ENCODE measurements at regions not wholly inside any gene's neighbourhood (a gene's known extent, or its start where the extent isn't known, plus 50 kb on each side); places are given as distances from the start of the nearest gene placed in this dataset.
"Not testable (repeated sequence)": the region's sequence is repeated elsewhere in the genome, so short reads cannot be mapped to it uniquely, and the experiment has no call there.

DNA sequence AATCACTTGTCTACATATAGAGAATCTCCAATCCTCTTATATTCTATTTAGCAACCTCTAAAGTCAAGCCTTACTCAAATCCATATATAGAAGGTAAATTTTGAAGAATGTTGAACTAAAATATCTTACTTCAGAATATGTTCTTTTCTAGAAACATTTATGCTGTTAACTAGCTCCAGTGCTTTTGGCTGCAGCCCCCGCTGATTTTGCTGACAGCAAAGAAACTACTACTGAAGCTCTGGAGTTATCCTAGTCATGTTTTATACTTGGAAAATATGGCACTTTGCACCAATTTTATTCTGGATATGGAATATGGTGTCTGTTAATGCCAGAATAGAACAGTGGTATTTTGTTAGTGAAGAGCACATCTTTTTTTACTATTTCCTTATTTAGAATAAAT is 212.4 kb upstream of the FSIP2 start:
- H3K4me3 ChIP-seq (ENCODE audit: extremely low read depth, insufficient read depth, low read length, poor library complexity, severe bottlenecking), result no peak overlapping the region
- no peak overlapping the region for H3K27ac ChIP-seq (ENCODE audit: low read depth, low read length, severe bottlenecking)
- no peaks in the 10 kb centered on the region for H3K9me3 ChIP-seq (ENCODE audit: control insufficient read depth, low read length)
- H3K4me1 ChIP-seq (ENCODE audit: control insufficient read depth, insufficient read depth, low read length, poor library complexity, severe bottlenecking), result no peaks in the 10 kb centered on the region
- 100% methylated on average over 1 of the region's 1 CpG; no CpG with 5 or more reads in 1 of the 2 experiments for WGBS, 2 experiments (ENCODE audit: insufficient coverage in 2 of 2)
- no peaks in the 10 kb centered on the region for H3K36me3 ChIP-seq (ENCODE audit: control insufficient read depth, insufficient read depth, low read length)

DNA sequence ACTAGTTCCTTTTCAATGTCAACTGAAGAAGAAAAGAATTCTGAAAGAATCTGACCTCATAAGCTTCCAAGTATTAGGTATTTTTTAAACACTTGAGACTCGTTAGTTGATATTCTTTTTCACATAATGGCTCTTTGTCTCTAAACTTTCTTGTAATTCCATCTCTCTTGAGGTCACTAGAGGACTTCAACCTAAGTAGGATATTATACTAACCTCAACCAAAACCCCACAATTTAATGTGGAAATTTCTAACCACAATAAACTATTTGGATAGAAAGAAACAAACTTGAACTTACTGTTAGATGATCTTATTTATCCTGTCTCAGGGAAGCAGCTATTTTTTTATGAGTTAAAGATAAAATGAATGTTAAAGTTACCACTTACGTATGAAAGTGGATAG is 206.9 kb upstream of the FSIP2 start:
- H3K4me1 ChIP-seq (ENCODE audit: control insufficient read depth, insufficient read depth, low read length, poor library complexity, severe bottlenecking), result no peaks in the 10 kb centered on the region
- H3K27ac ChIP-seq (ENCODE audit: low read depth, low read length, severe bottlenecking), result no peak overlapping the region
- H3K9me3 ChIP-seq (ENCODE audit: control insufficient read depth, low read length), result no peaks in the 10 kb centered on the region
- H3K4me3 ChIP-seq (ENCODE audit: extremely low read depth, insufficient read depth, low read length, poor library complexity, severe bottlenecking), result no peak overlapping the region
- H3K36me3 ChIP-seq (ENCODE audit: control insufficient read depth, insufficient read depth, low read length), result no peaks in the 10 kb centered on the region
- WGBS, 2 experiments (ENCODE audit: insufficient coverage in 2 of 2), result 83% methylated on average over 1 of the region's 2 CpGs; no CpG with 5 or more reads in 1 of the 2 experiments

DNA sequence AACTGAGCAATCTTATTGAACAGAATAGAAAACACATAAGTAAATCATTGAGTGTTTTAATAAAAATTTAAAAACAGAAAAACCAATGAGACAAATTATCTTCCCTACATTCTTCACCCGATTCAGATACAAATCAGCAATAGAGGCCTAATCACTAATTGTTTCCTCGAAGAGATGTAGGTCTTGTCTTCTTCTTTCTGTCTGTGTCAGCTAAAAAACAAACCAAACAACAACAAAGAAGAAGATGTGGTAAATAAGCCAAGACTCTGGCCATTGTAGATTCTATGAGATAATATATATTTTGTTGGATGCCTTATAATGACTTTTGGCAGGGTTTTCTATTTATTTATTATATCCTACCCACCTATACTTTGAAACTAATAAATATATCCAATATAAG is 200.9 kb upstream of the FSIP2 start:
- Histone ChIP-seq H3K4me1 (ENCODE audit: control insufficient read depth, insufficient read depth, low read length, poor library complexity, severe bottlenecking) (no peaks in the 10 kb centered on the region), H3K9me3 (ENCODE audit: control insufficient read depth, low read length) (no peaks in the 10 kb centered on the region), H3K4me3 (ENCODE audit: extremely low read depth, insufficient read depth, low read length, poor library complexity, severe bottlenecking) (no peak overlapping the region), H3K36me3 (ENCODE audit: control insufficient read depth, insufficient read depth, low read length) (no peaks in the 10 kb centered on the region), H3K27ac (ENCODE audit: low read depth, low read length, severe bottlenecking) (no peak overlapping the region)
- WGBS, 2 experiments (ENCODE audit: insufficient coverage in 2 of 2), result no CpG with 5 or more reads among the region's 2 CpGs

DNA sequence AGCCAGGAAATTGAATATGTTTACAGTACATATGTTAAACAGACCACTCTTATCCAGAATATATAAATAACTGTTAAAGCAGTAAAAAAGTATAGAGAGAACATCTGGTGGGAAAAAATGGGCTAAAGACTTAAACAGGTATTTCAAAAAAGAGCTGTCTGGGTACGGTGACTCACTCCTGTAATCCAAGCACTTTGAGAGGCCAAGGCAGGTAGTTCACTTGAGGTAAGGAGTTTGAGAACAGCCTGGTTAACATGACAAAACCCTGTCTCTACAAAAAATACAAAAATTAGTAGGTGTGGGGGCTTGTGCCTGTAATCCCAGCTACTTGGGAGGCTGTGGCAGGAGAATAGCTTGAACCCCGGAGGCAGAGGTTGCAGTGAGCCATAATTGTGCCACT is 171.4 kb upstream of the FSIP2 start:
- Histone ChIP-seq H3K9me3 (ENCODE audit: control insufficient read depth, low read length) (peaks cover 5% of the 10 kb centered on the region), H3K4me3 (ENCODE audit: extremely low read depth, insufficient read depth, low read length, poor library complexity, severe bottlenecking) (no peak overlapping the region), H3K27ac (ENCODE audit: low read depth, low read length, severe bottlenecking) (no peak overlapping the region), H3K36me3 (ENCODE audit: control insufficient read depth, insufficient read depth, low read length) (no peaks in the 10 kb centered on the region), H3K4me1 (ENCODE audit: control insufficient read depth, insufficient read depth, low read length, poor library complexity, severe bottlenecking) (peaks cover 5% of the 10 kb centered on the region)
- 100% methylated on average over 1 of the region's 2 CpGs for WGBS, 2 experiments (ENCODE audit: insufficient coverage in 2 of 2)

DNA sequence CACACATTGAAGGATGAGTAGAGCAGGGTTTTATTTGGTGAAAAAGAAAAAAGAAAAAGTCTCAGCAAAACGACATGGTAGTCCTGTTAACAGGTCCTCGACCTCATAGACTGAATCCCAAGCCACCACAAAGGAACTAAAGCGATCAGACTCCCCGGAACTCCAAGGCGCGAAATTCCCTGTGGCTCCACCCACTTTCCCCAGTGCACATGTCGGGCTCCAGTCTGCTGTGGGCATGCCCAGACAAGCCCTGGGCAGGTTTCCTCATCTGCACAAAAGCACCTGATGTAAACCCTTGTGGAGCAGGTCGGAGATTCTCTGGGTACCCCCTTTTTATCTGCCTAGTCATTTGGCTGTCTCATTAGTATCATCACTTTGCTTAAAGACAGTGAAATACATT is 170.7 kb upstream of the FSIP2 start:
- Histone ChIP-seq H3K4me3 (ENCODE audit: extremely low read depth, insufficient read depth, low read length, poor library complexity, severe bottlenecking) (no peak overlapping the region), H3K36me3 (ENCODE audit: control insufficient read depth, insufficient read depth, low read length) (no peaks in the 10 kb centered on the region), H3K27ac (ENCODE audit: low read depth, low read length, severe bottlenecking) (no peak overlapping the region), H3K4me1 (ENCODE audit: control insufficient read depth, insufficient read depth, low read length, poor library complexity, severe bottlenecking) (peaks cover 5% of the 10 kb centered on the region), H3K9me3 (ENCODE audit: control insufficient read depth, low read length) (peaks cover 5% of the 10 kb centered on the region)
- WGBS, 2 experiments (ENCODE audit: insufficient coverage in 2 of 2), result 85 to 94% methylated on average over 7 of the region's 8 CpGs

DNA sequence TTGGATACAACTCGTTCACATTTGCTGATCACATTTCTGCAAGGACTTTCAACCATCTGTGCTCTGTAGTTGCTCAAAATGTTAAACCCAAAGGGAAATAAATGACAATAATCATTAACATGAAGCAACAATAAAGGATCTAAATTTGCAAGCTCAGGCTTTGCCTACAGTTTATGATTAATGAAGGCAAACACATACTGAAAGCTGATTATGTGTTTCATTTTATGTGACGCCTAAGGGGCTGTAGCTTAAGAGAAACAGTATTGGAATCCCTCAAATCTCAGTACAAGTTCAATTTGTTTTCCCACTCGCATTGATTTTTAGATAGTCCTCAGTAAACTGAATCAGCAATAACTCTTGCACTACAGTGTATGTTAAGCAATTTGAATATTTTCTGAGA is 160.3 kb upstream of the FSIP2 start:
- no peak overlapping the region for H3K4me3 ChIP-seq (ENCODE audit: extremely low read depth, insufficient read depth, low read length, poor library complexity, severe bottlenecking)
- no peaks in the 10 kb centered on the region for H3K9me3 ChIP-seq (ENCODE audit: control insufficient read depth, low read length)
- no peaks in the 10 kb centered on the region for H3K36me3 ChIP-seq (ENCODE audit: control insufficient read depth, insufficient read depth, low read length)
- peaks cover 3% of the 10 kb centered on the region for H3K4me1 ChIP-seq (ENCODE audit: control insufficient read depth, insufficient read depth, low read length, poor library complexity, severe bottlenecking)
- WGBS, 2 experiments (ENCODE audit: insufficient coverage in 2 of 2), result 100% methylated on average over 1 of the region's 3 CpGs
- H3K27ac ChIP-seq (ENCODE audit: low read depth, low read length, severe bottlenecking), result no peak overlapping the region

DNA sequence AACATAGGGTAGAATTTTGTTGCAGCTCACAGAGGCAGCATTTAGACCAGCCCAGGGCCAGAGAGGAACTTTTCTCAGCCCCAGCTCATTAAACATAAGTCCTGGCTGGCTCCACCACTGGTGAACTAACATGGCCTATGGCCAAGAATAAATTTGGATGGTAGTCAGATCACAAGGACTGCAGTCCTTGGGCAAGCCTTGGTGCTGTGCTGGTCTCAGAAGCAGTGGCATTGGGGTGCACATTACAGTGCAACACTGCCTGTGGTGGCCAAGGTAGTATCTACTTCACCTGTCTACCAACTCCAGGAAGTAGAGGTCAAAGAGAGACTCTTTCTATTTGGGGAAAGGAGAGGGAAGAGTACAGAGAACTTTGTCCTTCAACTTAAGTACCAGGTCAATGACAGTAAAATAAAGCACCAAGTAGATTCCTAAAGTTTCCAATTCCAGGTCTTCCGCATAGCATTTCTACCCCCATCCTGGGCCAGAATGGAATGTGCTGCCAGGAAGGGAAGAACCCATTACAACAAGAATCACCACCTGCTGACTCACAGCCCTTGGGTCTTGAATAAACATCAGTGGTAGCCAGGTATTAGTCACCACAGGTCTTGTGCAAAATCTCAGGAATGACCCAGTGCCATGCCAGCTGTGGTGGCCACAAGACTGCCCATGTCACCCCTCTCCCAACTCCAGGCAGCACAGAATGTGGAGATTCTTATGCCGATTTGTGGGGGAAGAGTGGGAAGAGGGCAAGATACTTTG is 155.4 kb upstream of the FSIP2 start:
- Histone ChIP-seq H3K9me3 (ENCODE audit: control insufficient read depth, low read length) (peaks cover 12% of the 10 kb centered on the region), H3K4me3 (ENCODE audit: extremely low read depth, insufficient read depth, low read length, poor library complexity, severe bottlenecking) (no peak overlapping the region), H3K4me1 (ENCODE audit: control insufficient read depth, insufficient read depth, low read length, poor library complexity, severe bottlenecking) (peaks cover 6% of the 10 kb centered on the region), H3K27ac (ENCODE audit: low read depth, low read length, severe bottlenecking) (no peak overlapping the region), H3K36me3 (ENCODE audit: control insufficient read depth, insufficient read depth, low read length) (no peaks in the 10 kb centered on the region)
- WGBS, 2 experiments (ENCODE audit: insufficient coverage in 2 of 2), result 80% methylated on average over 1 of the region's 2 CpGs; no CpG with 5 or more reads in 1 of the 2 experiments

DNA sequence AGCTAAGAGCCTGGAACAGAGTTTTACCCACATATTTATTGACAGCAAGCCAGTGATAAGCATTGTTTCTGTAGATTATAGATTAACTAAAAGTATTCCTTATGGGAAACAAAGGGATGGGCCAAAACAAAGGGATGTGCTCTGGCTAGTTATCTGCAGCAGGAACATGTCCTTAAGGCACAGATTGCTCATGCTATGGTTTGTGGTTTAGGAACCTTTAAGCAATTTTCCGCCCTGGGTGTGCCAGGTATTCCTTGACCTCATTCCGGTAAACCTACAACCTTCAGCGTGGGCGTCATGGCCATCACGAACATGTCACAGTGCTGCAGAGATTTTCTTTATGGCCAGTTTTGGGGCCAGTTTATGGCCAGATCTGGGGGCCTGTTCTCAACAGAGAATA is 153.4 kb upstream of the FSIP2 start:
- not testable (repeated sequence) for H3K4me1 ChIP-seq (ENCODE audit: control insufficient read depth, insufficient read depth, low read length, poor library complexity, severe bottlenecking); H3K4me3 ChIP-seq (ENCODE audit: extremely low read depth, insufficient read depth, low read length, poor library complexity, severe bottlenecking); H3K36me3 ChIP-seq (ENCODE audit: control insufficient read depth, insufficient read depth, low read length); H3K27ac ChIP-seq (ENCODE audit: low read depth, low read length, severe bottlenecking)
- H3K9me3 ChIP-seq (ENCODE audit: control insufficient read depth, low read length), result peaks cover 12% of the 10 kb centered on the region
- WGBS, 2 experiments (ENCODE audit: insufficient coverage in 2 of 2), result 69 to 74% methylated on average over 5 of the region's 5 CpGs

DNA sequence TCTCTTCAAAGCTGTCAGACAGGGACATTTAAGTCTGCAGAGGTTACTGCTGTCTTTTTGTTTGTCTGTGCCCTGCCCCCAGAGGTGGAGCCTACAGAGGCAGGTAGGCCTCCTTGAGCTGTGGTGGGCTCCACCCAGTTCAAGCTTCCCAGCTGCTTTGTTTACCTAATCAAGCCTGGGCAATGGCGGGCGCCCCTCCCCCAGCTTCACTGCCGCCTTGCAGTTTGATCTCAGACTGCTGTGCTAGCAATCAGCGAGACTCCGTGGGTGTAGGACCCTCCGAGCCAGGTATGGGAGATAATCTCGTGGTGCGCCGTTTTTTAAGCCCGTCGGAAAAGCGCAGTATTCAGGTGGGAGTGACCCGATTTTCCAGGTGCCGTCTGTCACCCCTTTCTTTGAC is 147.3 kb upstream of the FSIP2 start:
- not testable (repeated sequence) for H3K27ac ChIP-seq (ENCODE audit: low read depth, low read length, severe bottlenecking); H3K4me1 ChIP-seq (ENCODE audit: control insufficient read depth, insufficient read depth, low read length, poor library complexity, severe bottlenecking); H3K4me3 ChIP-seq (ENCODE audit: extremely low read depth, insufficient read depth, low read length, poor library complexity, severe bottlenecking); H3K36me3 ChIP-seq (ENCODE audit: control insufficient read depth, insufficient read depth, low read length); H3K9me3 ChIP-seq (ENCODE audit: control insufficient read depth, low read length)
- WGBS, 2 experiments (ENCODE audit: insufficient coverage in 2 of 2), result 74 to 81% methylated on average over 7 to 9 of the region's 14 CpGs

DNA sequence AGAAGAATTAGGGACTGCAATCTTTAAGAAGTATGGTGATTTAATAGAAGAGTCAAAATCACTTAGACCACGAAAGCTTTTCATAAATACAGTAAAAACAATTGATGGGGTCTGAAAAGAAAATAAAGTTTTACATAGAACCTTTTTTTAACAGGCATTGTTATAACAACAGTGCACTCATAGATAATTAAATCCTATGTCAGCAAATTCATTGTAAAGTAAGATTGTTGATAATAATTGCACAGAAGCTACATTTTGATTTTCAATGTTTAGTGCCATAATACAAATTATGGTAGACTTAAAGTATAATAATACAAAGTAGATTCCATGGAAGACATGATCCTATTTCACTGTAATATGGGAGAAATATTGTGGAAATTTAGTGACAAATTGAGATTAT is 130.7 kb upstream of the FSIP2 start:
- H3K27ac ChIP-seq (ENCODE audit: low read depth, low read length, severe bottlenecking), result no peak overlapping the region
- no peaks in the 10 kb centered on the region for H3K36me3 ChIP-seq (ENCODE audit: control insufficient read depth, insufficient read depth, low read length)
- no CpG with 5 or more reads among the region's 1 CpG for WGBS, 2 experiments (ENCODE audit: insufficient coverage in 2 of 2)
- H3K4me3 ChIP-seq (ENCODE audit: extremely low read depth, insufficient read depth, low read length, poor library complexity, severe bottlenecking), result no peak overlapping the region
- no peaks in the 10 kb centered on the region for H3K9me3 ChIP-seq (ENCODE audit: control insufficient read depth, low read length)
- H3K4me1 ChIP-seq (ENCODE audit: control insufficient read depth, insufficient read depth, low read length, poor library complexity, severe bottlenecking), result peaks cover 11% of the 10 kb centered on the region

DNA sequence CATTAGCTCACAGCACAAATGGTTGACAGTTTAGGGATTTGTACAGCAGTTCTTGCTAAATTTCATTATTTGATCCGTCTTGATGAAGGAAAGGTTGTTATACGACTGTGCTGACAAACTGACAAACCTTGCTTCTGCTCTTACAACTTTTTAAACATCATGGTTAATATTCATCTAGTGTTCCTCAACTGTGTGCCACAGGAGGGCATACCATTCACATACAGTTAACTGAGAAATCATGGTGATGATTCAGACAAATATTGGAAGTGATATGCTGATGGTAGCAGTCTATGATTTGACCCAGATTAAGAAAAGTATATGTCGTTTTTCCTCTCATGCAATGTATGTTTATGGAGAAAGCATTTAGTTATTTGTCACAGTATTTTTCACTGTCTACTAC is 129.8 kb upstream of the FSIP2 start:
- Histone ChIP-seq H3K27ac (ENCODE audit: low read depth, low read length, severe bottlenecking) (no peak overlapping the region), H3K4me1 (ENCODE audit: control insufficient read depth, insufficient read depth, low read length, poor library complexity, severe bottlenecking) (peaks cover 11% of the 10 kb centered on the region), H3K9me3 (ENCODE audit: control insufficient read depth, low read length) (no peaks in the 10 kb centered on the region), H3K36me3 (ENCODE audit: control insufficient read depth, insufficient read depth, low read length) (no peaks in the 10 kb centered on the region), H3K4me3 (ENCODE audit: extremely low read depth, insufficient read depth, low read length, poor library complexity, severe bottlenecking) (no peak overlapping the region)
- no CpG with 5 or more reads among the region's 3 CpGs for WGBS, 2 experiments (ENCODE audit: insufficient coverage in 2 of 2)

Data from mesodermal cell (in vitro differentiated cells).